HTR-8/SVneo (cell line): ENCODE measurements at regions not wholly inside any gene's neighbourhood (a gene's known extent, or its start where the extent isn't known, plus 50 kb on each side); places are given as distances from the start of the nearest gene placed in this dataset.
"Not testable (repeated sequence)": the region's sequence is repeated elsewhere in the genome, so short reads cannot be mapped to it uniquely, and the experiment has no call there.

Experiments
- DNase-seq: peaks from one replicate; pipeline ENCODE4 v3.0.0; 2011; ENCODE audit warnings: low spot score, mixed read lengths; ENCODE audit not compliant: insufficient read length
- FAIRE-seq: peaks from 2 replicates; lab custom pipeline; 2011; peaks lifted over from hg19 to GRCh38; lab: Jason Lieb, UNC

DNA sequence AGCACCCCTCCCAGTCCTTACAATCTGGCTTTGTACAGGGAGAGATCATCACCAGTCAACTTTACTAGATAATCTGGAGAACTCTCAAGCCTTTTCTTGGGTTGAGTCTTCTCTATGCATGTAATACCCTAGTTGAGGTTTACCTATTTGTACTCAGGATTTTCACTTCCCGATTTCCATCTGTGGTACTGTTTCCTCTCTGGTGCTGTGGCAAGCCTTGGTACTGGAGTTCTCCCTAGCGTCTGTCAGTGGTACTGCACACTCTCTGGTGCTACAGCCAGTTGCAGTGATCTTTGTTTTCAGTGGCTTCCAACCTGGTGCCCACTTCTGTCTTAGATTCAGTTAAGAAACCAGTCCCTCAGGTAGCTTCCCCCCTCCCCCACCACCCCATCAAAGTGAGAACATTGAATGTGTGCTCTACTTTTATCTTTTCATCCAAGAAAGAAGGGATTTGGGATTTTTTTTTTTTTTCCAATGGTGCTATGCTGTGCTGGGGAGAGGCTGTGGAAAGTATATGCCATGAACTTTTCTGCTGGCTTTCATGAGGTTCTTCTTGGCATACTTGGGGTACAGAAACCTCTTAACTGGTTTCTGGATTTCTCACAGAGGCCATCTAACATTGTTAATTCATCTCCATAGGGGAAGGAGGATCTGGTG lies 69.4 kb upstream of the EVL start:
- DNase-seq, result peak; percentile 61
- FAIRE-seq, result peak; percentile 16

DNA sequence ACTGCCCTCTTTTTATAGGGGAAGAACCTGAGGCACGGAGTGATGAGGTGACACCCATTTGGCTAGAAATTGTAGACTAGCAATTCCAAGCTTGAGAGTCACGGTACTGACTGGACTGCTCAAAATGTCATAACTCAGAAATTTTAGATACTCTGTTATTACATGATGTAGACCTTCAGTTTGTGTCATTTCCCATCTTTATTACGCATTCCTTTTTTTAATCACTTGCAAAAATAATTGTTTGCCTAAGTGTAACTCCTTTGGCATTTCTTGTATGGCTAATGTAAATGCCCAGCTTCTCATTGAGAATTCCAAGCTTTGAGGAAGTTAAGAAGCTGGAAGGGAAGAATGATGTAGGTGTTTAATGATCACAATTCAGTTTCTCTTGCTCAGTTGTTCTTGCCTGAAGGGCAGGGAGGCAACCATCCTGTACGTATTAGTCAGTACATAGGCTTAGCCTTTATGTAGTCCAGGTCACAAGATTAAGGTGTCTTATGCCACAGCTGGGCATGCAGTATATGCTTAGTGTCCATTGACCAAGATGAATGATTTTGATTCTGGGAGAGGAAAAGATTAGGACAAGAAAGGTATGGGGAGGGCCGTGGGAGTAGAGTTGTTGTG lies 68.2 kb upstream of the EVL start:
- FAIRE-seq (no peak), DNase-seq (no peak)

DNA sequence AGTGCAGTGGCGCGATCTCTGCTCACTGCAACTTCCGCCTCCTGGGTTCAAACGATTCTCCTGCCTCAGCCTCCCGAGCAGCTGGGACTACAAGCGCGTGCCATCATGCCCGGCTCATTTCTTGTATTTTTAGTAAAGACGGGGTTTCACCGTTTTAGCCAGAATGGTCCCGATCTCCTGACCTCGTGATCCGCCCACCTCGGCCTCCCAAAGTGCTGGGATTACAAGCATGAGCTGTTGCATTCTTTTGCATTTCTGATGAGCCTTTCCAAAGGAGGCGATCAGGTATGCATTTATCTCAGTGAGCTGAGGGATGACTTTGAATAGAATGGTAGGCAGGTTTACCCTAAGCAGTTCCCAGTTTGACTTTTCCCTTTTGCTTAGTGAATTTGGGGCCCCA lies 64.8 kb upstream of the EVL start:
- FAIRE-seq, DNase-seq: not testable (repeated sequence)

DNA sequence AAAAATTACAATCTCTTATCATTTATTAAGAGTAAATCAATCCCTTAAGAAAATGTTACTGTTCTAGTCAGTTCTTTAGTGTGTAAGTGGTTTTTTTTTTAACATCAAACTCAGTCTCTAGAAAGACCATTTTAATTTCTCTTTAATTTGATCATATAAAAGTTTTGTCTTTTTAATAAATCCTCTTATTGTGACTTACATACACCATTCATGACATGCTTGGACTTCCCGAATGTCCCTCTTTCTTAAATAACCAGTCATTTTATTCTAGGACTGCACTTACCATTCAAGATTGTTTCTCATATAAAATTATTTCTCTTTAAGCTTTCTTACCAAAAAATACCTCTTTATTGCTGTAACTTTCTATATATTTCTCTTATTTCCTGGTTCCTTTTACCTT lies 60.8 kb upstream of the EVL start:
- FAIRE-seq, result no peak
- DNase-seq, result no peak

DNA sequence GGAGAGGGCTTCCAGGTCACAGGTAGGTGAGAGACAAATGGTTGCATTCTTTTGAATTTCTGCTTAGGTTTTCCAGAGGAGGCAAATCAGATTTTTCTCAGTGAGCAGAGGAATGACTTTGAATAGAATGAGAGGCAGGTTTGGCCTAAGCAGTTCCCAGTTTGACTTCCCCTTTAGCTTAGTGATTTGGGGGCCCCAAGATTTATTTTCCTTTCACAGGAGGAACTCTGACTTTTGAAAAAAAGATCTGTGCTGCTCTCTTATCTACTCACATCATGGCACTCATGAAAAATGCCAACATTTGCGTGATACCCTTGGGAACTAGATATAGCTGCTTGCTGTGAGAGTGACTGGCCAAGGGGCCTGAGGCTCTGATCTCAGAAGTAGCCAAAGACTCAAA lies 58.0 kb upstream of the EVL start:
- no peak for FAIRE-seq
- DNase-seq, result no peak

DNA sequence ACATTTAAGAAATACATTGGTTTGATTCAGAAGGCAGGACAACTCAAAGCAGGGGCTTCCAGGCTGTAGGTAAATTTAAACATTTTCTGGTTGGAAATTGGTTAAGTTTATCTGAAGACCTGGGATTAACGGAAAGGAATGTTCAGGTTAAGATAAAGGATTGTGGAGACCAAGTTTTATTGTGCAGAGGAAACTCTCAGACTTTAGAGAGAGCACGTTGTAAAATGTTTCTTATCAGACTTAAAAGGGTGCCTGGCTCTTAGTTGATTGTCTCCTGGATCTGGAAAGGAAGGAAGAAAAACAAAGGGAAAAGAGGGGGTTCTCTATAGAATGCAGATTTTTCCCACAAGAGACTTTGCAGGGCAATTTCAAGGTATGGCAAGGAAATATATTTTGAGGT lies 55.4 kb upstream of the EVL start:
- DNase-seq, FAIRE-seq: not testable (repeated sequence)

DNA sequence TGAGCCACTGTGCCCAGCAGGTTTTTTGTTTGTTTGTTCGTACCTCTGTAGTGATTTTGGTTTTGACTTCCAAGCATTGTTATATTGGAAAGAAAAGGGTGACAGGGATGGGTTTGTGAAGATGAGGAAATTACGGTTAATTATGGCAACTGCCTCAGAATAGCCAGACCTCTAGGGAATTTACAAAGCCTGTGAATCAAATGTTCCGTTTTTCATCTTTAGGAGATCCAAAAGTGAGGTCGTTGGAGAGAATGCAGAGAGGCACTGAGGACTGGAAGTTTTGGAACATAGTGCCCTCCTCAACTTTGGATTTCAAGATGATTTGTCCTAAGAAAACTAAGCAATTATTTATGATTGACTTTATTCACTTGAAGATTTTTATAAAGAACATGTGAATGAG lies 54.5 kb upstream of the EVL start:
- no peak for FAIRE-seq

DNA sequence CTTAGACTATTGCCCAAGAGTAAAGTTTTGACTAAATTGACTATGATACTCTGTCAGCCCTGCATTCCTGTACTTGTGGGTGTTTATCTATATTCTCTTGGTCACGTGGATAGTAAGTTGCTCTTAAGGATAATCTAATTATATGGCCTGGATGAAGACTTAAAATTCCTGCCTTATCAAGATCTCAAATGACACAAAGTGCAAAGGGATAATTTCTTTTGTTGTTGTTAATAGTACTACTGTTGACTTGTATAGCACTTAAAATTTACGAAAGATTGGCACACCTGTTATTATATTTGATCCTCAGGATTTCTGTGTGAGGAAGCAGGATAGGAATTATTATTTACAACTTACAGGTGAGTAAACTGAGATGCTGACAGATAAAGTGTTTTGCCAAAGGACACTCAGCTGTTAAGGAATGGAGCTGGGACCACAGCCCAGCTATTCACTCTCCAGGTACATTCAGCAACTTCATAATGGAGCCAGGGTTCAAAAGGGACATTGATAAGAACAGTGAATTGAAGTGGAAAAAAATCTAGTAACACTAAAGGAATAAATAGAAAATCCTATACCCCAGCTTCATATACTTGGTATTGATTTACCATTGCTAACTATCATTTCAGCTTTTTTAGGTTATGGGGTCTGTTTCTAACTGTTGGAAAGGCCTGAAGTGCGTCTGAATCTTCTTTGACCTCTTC lies 53.4 kb upstream of the EVL start:
- no peak for DNase-seq
- FAIRE-seq, result no peak

More for the DNA sequence above, 54.5 kb upstream of the EVL start:
- no peak for DNase-seq

DNA sequence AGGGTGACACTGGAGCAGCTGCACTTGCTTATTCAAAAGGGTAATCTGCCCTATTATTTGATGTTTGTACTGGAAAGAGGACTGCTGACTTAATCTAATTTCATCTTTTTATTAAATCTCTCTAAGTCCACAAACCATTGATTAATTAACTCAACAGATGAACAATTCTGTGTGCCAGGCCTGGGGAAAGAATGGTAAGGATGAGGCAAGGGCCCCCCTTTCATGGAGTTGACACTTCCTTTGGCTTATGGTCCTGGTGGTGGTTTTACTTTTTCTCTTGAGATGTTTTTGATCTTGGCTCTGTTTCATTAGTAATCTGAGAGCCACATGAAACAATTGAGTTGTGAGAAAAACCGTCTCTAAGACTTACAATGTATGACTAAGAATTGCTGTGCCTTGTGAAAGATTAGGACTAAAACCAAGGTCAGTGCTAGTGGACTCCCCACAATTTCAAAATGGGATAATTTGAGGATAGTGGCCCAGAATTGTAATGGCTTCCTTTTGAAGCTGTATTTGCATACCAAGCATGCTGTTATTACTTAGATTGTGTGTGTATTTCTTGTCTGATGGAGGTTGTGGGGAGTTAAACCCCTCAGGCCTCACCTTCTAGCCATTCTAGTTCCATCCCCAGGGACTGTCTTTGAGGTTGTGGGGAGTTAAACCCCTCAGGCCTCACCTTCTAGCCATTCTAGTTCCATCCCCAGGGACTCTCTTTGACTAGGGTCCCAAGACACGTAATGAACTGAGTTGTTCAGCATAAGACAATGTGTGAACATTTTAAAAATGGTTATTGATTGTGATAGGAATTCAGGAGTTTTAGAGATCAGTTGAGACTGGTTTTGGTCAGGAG lies 52.5 kb upstream of the EVL start:
- FAIRE-seq, result no peak
- no peak for DNase-seq

DNA sequence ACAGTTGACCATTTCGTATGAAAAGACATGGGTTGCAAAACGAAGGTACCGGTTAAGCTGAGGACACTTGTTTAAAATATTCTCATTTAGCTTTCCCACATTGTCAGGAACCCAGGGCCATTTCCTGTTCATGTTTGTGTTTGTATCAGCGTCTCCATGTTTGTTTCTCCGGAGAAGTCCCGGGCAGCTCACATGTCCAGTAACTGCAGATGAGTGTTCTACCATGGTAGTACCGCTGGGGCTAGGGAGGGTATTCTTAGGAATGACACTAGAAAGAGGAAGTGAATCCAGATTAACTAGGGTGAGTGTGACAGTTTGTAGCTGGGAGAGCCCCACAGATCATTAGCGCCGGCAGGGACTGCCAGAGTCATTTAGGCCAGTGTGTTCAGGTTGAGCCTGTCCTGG lies 50.0 kb upstream of the EVL start:
- FAIRE-seq (no peak), DNase-seq (no peak)
